Activated CD8-positive, alpha-beta T cell treated with anti-CD3 and anti-CD28 coated beads, Interleukin-2, amount 10 ng/mL, durations not matched to agents 7 days and 5 days (primary cell): ENCODE measurements at regions not wholly inside any gene's neighbourhood (a gene's known extent, or its start where the extent isn't known, plus 50 kb on each side); places are given as distances from the start of the nearest gene placed in this dataset.

Experiments used
- ATAC-seq: fragments of 150-1000 bp; cut with Tn5 transposase; one replicate; pipeline ENCODE4 v1.10.0; 2021; ENCODE audit warnings: moderate library complexity
- CTCF ChIA-PET: fragments of 350-600 bp; sonication (Branson Sonifier 250); formaldehyde crosslinking; loops from one replicate; lab custom pipeline; 2021; ENCODE audit warnings: antibody characterized with exemption; lab: Charles Lee
- POLR2A ChIA-PET: fragments of 350-600 bp; sonication (Branson Sonifier 250); formaldehyde crosslinking; loops from one replicate; lab custom pipeline; 2021; ENCODE audit warnings: antibody characterized with exemption; lab: Charles Lee
- DNase-seq: peaks from one replicate; pipeline ENCODE4 v3.0.0-alpha.2; 2020
- H3K27ac Mint-ChIP-seq: one replicate; pipeline ENCODE4 v1.8.0; 2021; ENCODE audit warnings: mild to moderate bottlenecking, mixed read lengths
- H3K27me3 Mint-ChIP-seq: one replicate; pipeline ENCODE4 v1.8.0; 2021; ENCODE audit warnings: low read depth, mixed read lengths
- H3K36me3 Mint-ChIP-seq: one replicate; pipeline ENCODE4 v1.8.0; 2021; ENCODE audit warnings: low read depth, mixed read lengths
- H3K4me1 Mint-ChIP-seq: one replicate; pipeline ENCODE4 v1.8.0; 2021; ENCODE audit warnings: low read depth, mixed read lengths
- H3K4me3 Mint-ChIP-seq: one replicate; pipeline ENCODE4 v1.8.0; 2021; ENCODE audit warnings: mild to moderate bottlenecking, mixed read lengths
- H3K9me3 Mint-ChIP-seq: one replicate; pipeline ENCODE4 v1.8.0; 2022; ENCODE audit warnings: mixed read lengths; ENCODE audit not compliant: insufficient read depth

- DNase-seq (no peak), ATAC-seq (no peak)
- Mint-ChIP-seq H3K4me3 (no peak overlapping the region), H3K4me1 (peaks cover 6% of the 10 kb centered on the region), H3K27me3 (no peaks in the 10 kb centered on the region), H3K27ac (no peak overlapping the region), H3K36me3 (no peaks in the 10 kb centered on the region), H3K9me3 (no peaks in the 10 kb centered on the region)
- ChIA-PET CTCF (interaction anchor here (2.3 kb wide), 1 partner anchor 11 kb away, joined by 8 read pairs; no protein-coding TSS in a partner anchor), POLR2A (no interaction called here)
Observed at GRCh38 chr13:75231235-75231634, 250.7 kb downstream of the TBC1D4 start.

- ATAC-seq (no peak), DNase-seq (no peak)
- CTCF ChIA-PET, result interaction anchor here (1.1 kb wide), 1 partner anchor 8 kb away, joined by 6 read pairs; no protein-coding TSS in a partner anchor
- Mint-ChIP-seq H3K4me3 (no peak overlapping the region), H3K9me3 (no peaks in the 10 kb centered on the region), H3K27ac (no peak overlapping the region), H3K36me3 (no peaks in the 10 kb centered on the region), H3K4me1 (peaks cover 6% of the 10 kb centered on the region), H3K27me3 (peaks cover 1% of the 10 kb centered on the region)
- POLR2A ChIA-PET, result no interaction called here
Observed at GRCh38 chr13:75226733-75227435, 255.1 kb downstream of the TBC1D4 start.

- Mint-ChIP-seq H3K9me3 (no peaks in the 10 kb centered on the region), H3K27ac (no peak overlapping the region), H3K4me1 (peaks cover 6% of the 10 kb centered on the region), H3K36me3 (no peaks in the 10 kb centered on the region), H3K27me3 (peaks cover 3% of the 10 kb centered on the region), H3K4me3 (no peak overlapping the region)
- ATAC-seq (no peak), DNase-seq (no peak)
- ChIA-PET POLR2A (no interaction called here), CTCF (no interaction called here)
Observed at GRCh38 chr13:75226092-75226491, 255.9 kb downstream of the TBC1D4 start.

GRCh38 chr13:75225288-75226032 lies 256.5 kb downstream of the TBC1D4 start:
- no peak for ATAC-seq
- Mint-ChIP-seq H3K4me1 (peaks cover 6% of the 10 kb centered on the region), H3K27ac (no peak overlapping the region), H3K9me3 (no peaks in the 10 kb centered on the region), H3K36me3 (no peaks in the 10 kb centered on the region), H3K4me3 (no peak overlapping the region), H3K27me3 (peaks cover 9% of the 10 kb centered on the region)
- CTCF ChIA-PET, result no interaction called here
- POLR2A ChIA-PET, result no interaction called here
- no peak for DNase-seq

- Mint-ChIP-seq H3K4me3 (no peak overlapping the region), H3K4me1 (peaks cover 13% of the 10 kb centered on the region), H3K36me3 (no peaks in the 10 kb centered on the region), H3K27ac (no peak overlapping the region), H3K27me3 (peaks cover 9% of the 10 kb centered on the region), H3K9me3 (no peaks in the 10 kb centered on the region)
- CTCF ChIA-PET, result no interaction called here
- no peak for DNase-seq
- ATAC-seq, result no peak
- POLR2A ChIA-PET, result no interaction called here
Observed at GRCh38 chr13:75224053-75224742, 257.8 kb downstream of the TBC1D4 start.

GRCh38 chr13:75222031-75222430 lies 259.9 kb downstream of the TBC1D4 start:
- ChIA-PET POLR2A (no interaction called here), CTCF (no interaction called here)
- H3K27me3 Mint-ChIP-seq, result peaks cover 23% of the 10 kb centered on the region
- peaks cover 11% of the 10 kb centered on the region for H3K4me1 Mint-ChIP-seq
- no peaks in the 10 kb centered on the region for H3K9me3 Mint-ChIP-seq
- ATAC-seq (no peak), DNase-seq (no peak)
- H3K4me3 Mint-ChIP-seq, result no peak overlapping the region
- H3K36me3 Mint-ChIP-seq, result no peaks in the 10 kb centered on the region
- no peak overlapping the region for H3K27ac Mint-ChIP-seq

- no peak for DNase-seq
- H3K9me3 Mint-ChIP-seq, result no peaks in the 10 kb centered on the region
- no peak overlapping the region for H3K27ac Mint-ChIP-seq
- CTCF ChIA-PET, result interaction anchor here (1.9 kb wide), 1 partner anchor 106 kb away, joined by 6 read pairs; no protein-coding TSS in a partner anchor
- H3K36me3 Mint-ChIP-seq, result no peaks in the 10 kb centered on the region
- no peak for ATAC-seq
- peaks cover 7% of the 10 kb centered on the region for H3K4me1 Mint-ChIP-seq
- POLR2A ChIA-PET, result no interaction called here
- H3K4me3 Mint-ChIP-seq, result no peak overlapping the region
- H3K27me3 Mint-ChIP-seq, result peaks cover 31% of the 10 kb centered on the region
Observed at GRCh38 chr13:75220861-75221260, 261.1 kb downstream of the TBC1D4 start.

GRCh38 chr13:75220238-75220542 lies 261.8 kb downstream of the TBC1D4 start:
- no peaks in the 10 kb centered on the region for H3K36me3 Mint-ChIP-seq
- DNase-seq, result no peak
- no peaks in the 10 kb centered on the region for H3K9me3 Mint-ChIP-seq
- H3K4me3 Mint-ChIP-seq, result no peak overlapping the region
- POLR2A ChIA-PET, result no interaction called here
- no peak overlapping the region for H3K27ac Mint-ChIP-seq
- no peak for ATAC-seq
- CTCF ChIA-PET, result interaction anchor here (1.0 to 2.7 kb wide), 25 partner anchors 7 to 1993 kb away, joined by 3 to 16 read pairs (median 4); no protein-coding TSS in a partner anchor
- H3K27me3 Mint-ChIP-seq, result peaks cover 38% of the 10 kb centered on the region
- peaks cover 7% of the 10 kb centered on the region for H3K4me1 Mint-ChIP-seq

- ChIA-PET CTCF (interaction anchor here (0.6 to 2.7 kb wide), 32 partner anchors 8 to 1992 kb away, joined by 3 to 16 read pairs (median 4); no protein-coding TSS in a partner anchor), POLR2A (no interaction called here)
- Mint-ChIP-seq H3K9me3 (no peaks in the 10 kb centered on the region), H3K36me3 (no peaks in the 10 kb centered on the region), H3K4me3 (peak overlapping the region; percentile 54), H3K4me1 (peaks cover 7% of the 10 kb centered on the region), H3K27ac (no peak overlapping the region), H3K27me3 (peaks cover 38% of the 10 kb centered on the region)
- peak; percentile 100 for ATAC-seq
- DNase-seq, result peak; percentile 86
Observed at GRCh38 chr13:75219479-75220237, 262.3 kb downstream of the TBC1D4 start.

- H3K9me3 Mint-ChIP-seq, result no peaks in the 10 kb centered on the region
- ATAC-seq (no peak), DNase-seq (no peak)
- H3K36me3 Mint-ChIP-seq, result no peaks in the 10 kb centered on the region
- CTCF ChIA-PET, result interaction anchor here (2.7 kb wide), 1 partner anchor 149 kb away, joined by 12 read pairs; no protein-coding TSS in a partner anchor
- POLR2A ChIA-PET, result interaction anchor here (0.6 kb wide), 1 partner anchor 215 kb away, joined by 3 read pairs; no protein-coding TSS in a partner anchor
- peaks cover 7% of the 10 kb centered on the region for H3K4me1 Mint-ChIP-seq
- no peak overlapping the region for H3K4me3 Mint-ChIP-seq
- no peak overlapping the region for H3K27ac Mint-ChIP-seq
- H3K27me3 Mint-ChIP-seq, result peaks cover 41% of the 10 kb centered on the region
Observed at GRCh38 chr13:75217949-75218348, 264.0 kb downstream of the TBC1D4 start.

GRCh38 chr13:75216038-75216437 lies 265.9 kb downstream of the TBC1D4 start:
- H3K36me3 Mint-ChIP-seq, result no peaks in the 10 kb centered on the region
- POLR2A ChIA-PET, result no interaction called here
- ATAC-seq (no peak), DNase-seq (no peak)
- H3K4me3 Mint-ChIP-seq, result no peak overlapping the region
- CTCF ChIA-PET, result interaction anchor here (0.6 kb wide), 1 partner anchor 165 kb away, joined by 3 read pairs; no protein-coding TSS in a partner anchor
- peaks cover 7% of the 10 kb centered on the region for H3K4me1 Mint-ChIP-seq
- H3K27ac Mint-ChIP-seq, result no peak overlapping the region
- H3K9me3 Mint-ChIP-seq, result no peaks in the 10 kb centered on the region
- peaks cover 38% of the 10 kb centered on the region for H3K27me3 Mint-ChIP-seq
